ENCODE measurements at regions not wholly inside any gene's neighbourhood (a gene's known extent, or its start where the extent isn't known, plus 50 kb on each side); places are given as distances from the start of the nearest gene placed in this dataset.
A peak's percentile ranks its signal among the peaks of the same experiment; 100 is the strongest.

GRCh38 chr18:78639006-78639950 lies 340.3 kb upstream of the SALL3 start:
- Mint-ChIP-seq H3K27me3 (peaks cover 0 to 2% of the 10 kb centered on the region in 2 donors), H3K9me3 (peaks cover 0 to 12% (median 0%) of the 10 kb centered on the region in 3 donors), H3K4me3 (no peak overlapping the region), H3K4me1 (peaks cover 15 to 62% (median 28%) of the 10 kb centered on the region in 3 donors), H3K27ac (peak overlapping the region in 1 of 2 donors; percentile 59), H3K36me3 (no peaks in the 10 kb centered on the region)
- ChIA-PET CTCF (no interaction called here), POLR2A (interaction anchor here in 1 of 2 donors (0.5 kb wide), 1 partner anchor 1312 kb away, joined by 4 read pairs; the partner anchor contains the start of gene SLC66A2)
- Histone ChIP-seq H3K27me3 (replicated peaks in 1 of 2; ENCODE audit: control insufficient read depth in 2 of 2, extremely low read depth in 1 of 2, insufficient read depth in 2 of 2, low read length in 1 of 2) (peaks cover 0 to 7% of the 10 kb centered on the region in 2 experiments), H3K36me3 (ENCODE audit: control insufficient read depth in 2 of 2, extremely low read depth in 1 of 2, insufficient read depth in 1 of 2, low read length in 1 of 2) (no peaks in the 10 kb centered on the region), H3K9me3 (no peaks in the 10 kb centered on the region), H3K27ac (ENCODE audit: low read length) (no peak overlapping the region), H3K4me3 (ENCODE audit: control insufficient read depth in 1 of 2, extremely low read depth in 1 of 2, low read length in 1 of 2) (no peak overlapping the region), H3K4me1 (ENCODE audit: control insufficient read depth in 1 of 2, extremely low read depth in 1 of 2, insufficient read depth in 2 of 2, low read length in 2 of 2) (peaks cover 10 to 36% of the 10 kb centered on the region in 2 experiments)
- DNase-seq (no peak), ATAC-seq (replicated peaks in 1 of 4) (no peak)
- 90% methylated on average over 15 of the region's 23 CpGs for WGBS (ENCODE audit: insufficient coverage)

GRCh38 chr18:78640246-78640995 lies 339.2 kb upstream of the SALL3 start:
- Histone ChIP-seq H3K27me3 (replicated peaks in 1 of 2; ENCODE audit: control insufficient read depth in 2 of 2, extremely low read depth in 1 of 2, insufficient read depth in 2 of 2, low read length in 1 of 2) (peaks cover 0 to 7% of the 10 kb centered on the region in 2 experiments), H3K4me1 (ENCODE audit: control insufficient read depth in 1 of 2, extremely low read depth in 1 of 2, insufficient read depth in 2 of 2, low read length in 2 of 2) (peaks cover 10 to 26% of the 10 kb centered on the region in 2 experiments), H3K9me3 (no peaks in the 10 kb centered on the region), H3K36me3 (ENCODE audit: control insufficient read depth in 2 of 2, extremely low read depth in 1 of 2, insufficient read depth in 1 of 2, low read length in 1 of 2) (no peaks in the 10 kb centered on the region), H3K4me3 (ENCODE audit: control insufficient read depth in 1 of 2, extremely low read depth in 1 of 2, low read length in 1 of 2) (no peak overlapping the region), H3K27ac (ENCODE audit: low read length) (no peak overlapping the region)
- Mint-ChIP-seq H3K4me3 (no peak overlapping the region), H3K9me3 (peaks cover 0 to 12% (median 0%) of the 10 kb centered on the region in 3 donors), H3K27ac (peak overlapping the region in 1 of 2 donors; percentile 92), H3K4me1 (peaks cover 13 to 56% (median 23%) of the 10 kb centered on the region in 3 donors), H3K36me3 (no peaks in the 10 kb centered on the region), H3K27me3 (peaks cover 0 to 2% of the 10 kb centered on the region in 2 donors)
- ATAC-seq (replicated peaks in 1 of 4) (peak in 2 of 4 experiments; percentile 56 to 68), DNase-seq (peak in 9 of 35 experiments; percentile 10 to 44 (median 21))
- ChIA-PET CTCF (no interaction called here), POLR2A (no interaction called here)
- 76% methylated on average over 3 of the region's 8 CpGs for WGBS (ENCODE audit: insufficient coverage)

GRCh38 chr18:78641689-78642231 lies 337.9 kb upstream of the SALL3 start:
- Histone ChIP-seq H3K27ac (ENCODE audit: low read length) (peak overlapping the region; percentile 72), H3K4me1 (ENCODE audit: control insufficient read depth in 1 of 2, extremely low read depth in 1 of 2, insufficient read depth in 2 of 2, low read length in 2 of 2) (peaks cover 10 to 29% of the 10 kb centered on the region in 2 experiments), H3K4me3 (ENCODE audit: control insufficient read depth in 1 of 2, extremely low read depth in 1 of 2, low read length in 1 of 2) (no peak overlapping the region), H3K27me3 (replicated peaks in 1 of 2; ENCODE audit: control insufficient read depth in 2 of 2, extremely low read depth in 1 of 2, insufficient read depth in 2 of 2, low read length in 1 of 2) (peaks cover 0 to 9% of the 10 kb centered on the region in 2 experiments), H3K36me3 (ENCODE audit: control insufficient read depth in 2 of 2, extremely low read depth in 1 of 2, insufficient read depth in 1 of 2, low read length in 1 of 2) (no peaks in the 10 kb centered on the region), H3K9me3 (no peaks in the 10 kb centered on the region)
- WGBS (ENCODE audit: insufficient coverage): 71% methylated on average over 1 of the region's 3 CpGs
- H3K27me3 Mint-ChIP-seq: peaks cover 0 to 2% of the 10 kb centered on the region in 2 donors
- peaks cover 0 to under 1% (median 0%) of the 10 kb centered on the region in 3 donors for H3K9me3 Mint-ChIP-seq
- H3K27ac Mint-ChIP-seq: peak overlapping the region in 1 of 2 donors; percentile 92
- peaks cover under 1 to 48% (median 11%) of the 10 kb centered on the region in 3 donors for H3K4me1 Mint-ChIP-seq
- POLR2A ChIA-PET: no interaction called here
- H3K4me3 Mint-ChIP-seq: no peak overlapping the region
- no peaks in the 10 kb centered on the region for H3K36me3 Mint-ChIP-seq
- DNase-seq (no peak), ATAC-seq (replicated peaks in 1 of 4) (peak in 1 of 4 experiments; percentile 33)
- CTCF ChIA-PET: no interaction called here

- ChIA-PET POLR2A (no interaction called here), CTCF (no interaction called here)
- Mint-ChIP-seq H3K4me1 (peaks cover under 1 to 46% (median 10%) of the 10 kb centered on the region in 3 donors), H3K27me3 (peaks cover 0 to 2% of the 10 kb centered on the region in 2 donors), H3K4me3 (peak overlapping the region in 1 of 3 donors; percentile 8), H3K36me3 (no peaks in the 10 kb centered on the region), H3K9me3 (no peaks in the 10 kb centered on the region), H3K27ac (peak overlapping the region in 1 of 2 donors; percentile 92)
- 17% methylated on average over 3 of the region's 11 CpGs for WGBS (ENCODE audit: insufficient coverage)
- ATAC-seq (replicated peaks in 1 of 4) (peak in 3 of 4 experiments; percentile 42 to 59 (median 45)), DNase-seq (peak in 2 of 35 experiments; percentile 16 to 20)
- Histone ChIP-seq H3K27me3 (replicated peaks in 1 of 2; ENCODE audit: control insufficient read depth in 2 of 2, extremely low read depth in 1 of 2, insufficient read depth in 2 of 2, low read length in 1 of 2) (peaks cover 0 to 14% of the 10 kb centered on the region in 2 experiments), H3K9me3 (no peaks in the 10 kb centered on the region), H3K36me3 (ENCODE audit: control insufficient read depth in 2 of 2, extremely low read depth in 1 of 2, insufficient read depth in 1 of 2, low read length in 1 of 2) (no peaks in the 10 kb centered on the region), H3K4me1 (ENCODE audit: control insufficient read depth in 1 of 2, extremely low read depth in 1 of 2, insufficient read depth in 2 of 2, low read length in 2 of 2) (peaks cover 10 to 35% of the 10 kb centered on the region in 2 experiments), H3K4me3 (ENCODE audit: control insufficient read depth in 1 of 2, extremely low read depth in 1 of 2, low read length in 1 of 2) (no peak overlapping the region), H3K27ac (ENCODE audit: low read length) (peak overlapping the region; percentile 72)
Observed at GRCh38 chr18:78642296-78642951, 337.2 kb upstream of the SALL3 start.

- Mint-ChIP-seq H3K4me1 (peaks cover 5 to 46% (median 10%) of the 10 kb centered on the region in 3 donors), H3K27ac (peak overlapping the region in 1 of 2 donors; percentile 92), H3K36me3 (no peaks in the 10 kb centered on the region), H3K27me3 (peaks cover 0 to 2% of the 10 kb centered on the region in 2 donors), H3K4me3 (peak overlapping the region in 1 of 3 donors; percentile 8), H3K9me3 (no peaks in the 10 kb centered on the region)
- WGBS (ENCODE audit: insufficient coverage): no CpG with 5 or more reads among the region's 4 CpGs
- H3K27ac ChIP-seq (ENCODE audit: low read length): peak overlapping the region; percentile 72
- peaks cover 0 to 14% of the 10 kb centered on the region in 2 experiments for H3K27me3 ChIP-seq (replicated peaks in 1 of 2; ENCODE audit: control insufficient read depth in 2 of 2, extremely low read depth in 1 of 2, insufficient read depth in 2 of 2, low read length in 1 of 2)
- H3K4me1 ChIP-seq (ENCODE audit: control insufficient read depth in 1 of 2, extremely low read depth in 1 of 2, insufficient read depth in 2 of 2, low read length in 2 of 2): peaks cover 10 to 35% of the 10 kb centered on the region in 2 experiments
- DNase-seq (peak in 13 of 35 experiments; percentile 7 to 57 (median 18)), ATAC-seq (replicated peaks in 1 of 4) (peak in 3 of 4 experiments; percentile 40 to 78 (median 76))
- no peak overlapping the region for H3K4me3 ChIP-seq (ENCODE audit: control insufficient read depth in 1 of 2, extremely low read depth in 1 of 2, low read length in 1 of 2)
- no peaks in the 10 kb centered on the region for H3K9me3 ChIP-seq
- POLR2A ChIA-PET: no interaction called here
- CTCF ChIA-PET: no interaction called here
- H3K36me3 ChIP-seq (ENCODE audit: control insufficient read depth in 2 of 2, extremely low read depth in 1 of 2, insufficient read depth in 1 of 2, low read length in 1 of 2): no peaks in the 10 kb centered on the region
Observed at GRCh38 chr18:78643004-78643403, 336.6 kb upstream of the SALL3 start.
